Erythroblast (primary cell): ENCODE measurements at regions not wholly inside any gene's neighbourhood (a gene's known extent, or its start where the extent isn't known, plus 50 kb on each side); places are given as distances from the start of the nearest gene placed in this dataset.

Experiments used
- GATA1 ChIP-seq: IDR thresholded peaks from 2 replicates; pipeline ENCODE4 v1.6.1; 2011; ENCODE audit warnings: low read depth, mild to moderate bottlenecking, control low read depth, low read length, moderate library complexity
- POLR2A ChIP-seq: IDR thresholded peaks from 2 replicates; pipeline ENCODE4 v1.6.1; 2011; ENCODE audit warnings: mild to moderate bottlenecking, low read length

DNA sequence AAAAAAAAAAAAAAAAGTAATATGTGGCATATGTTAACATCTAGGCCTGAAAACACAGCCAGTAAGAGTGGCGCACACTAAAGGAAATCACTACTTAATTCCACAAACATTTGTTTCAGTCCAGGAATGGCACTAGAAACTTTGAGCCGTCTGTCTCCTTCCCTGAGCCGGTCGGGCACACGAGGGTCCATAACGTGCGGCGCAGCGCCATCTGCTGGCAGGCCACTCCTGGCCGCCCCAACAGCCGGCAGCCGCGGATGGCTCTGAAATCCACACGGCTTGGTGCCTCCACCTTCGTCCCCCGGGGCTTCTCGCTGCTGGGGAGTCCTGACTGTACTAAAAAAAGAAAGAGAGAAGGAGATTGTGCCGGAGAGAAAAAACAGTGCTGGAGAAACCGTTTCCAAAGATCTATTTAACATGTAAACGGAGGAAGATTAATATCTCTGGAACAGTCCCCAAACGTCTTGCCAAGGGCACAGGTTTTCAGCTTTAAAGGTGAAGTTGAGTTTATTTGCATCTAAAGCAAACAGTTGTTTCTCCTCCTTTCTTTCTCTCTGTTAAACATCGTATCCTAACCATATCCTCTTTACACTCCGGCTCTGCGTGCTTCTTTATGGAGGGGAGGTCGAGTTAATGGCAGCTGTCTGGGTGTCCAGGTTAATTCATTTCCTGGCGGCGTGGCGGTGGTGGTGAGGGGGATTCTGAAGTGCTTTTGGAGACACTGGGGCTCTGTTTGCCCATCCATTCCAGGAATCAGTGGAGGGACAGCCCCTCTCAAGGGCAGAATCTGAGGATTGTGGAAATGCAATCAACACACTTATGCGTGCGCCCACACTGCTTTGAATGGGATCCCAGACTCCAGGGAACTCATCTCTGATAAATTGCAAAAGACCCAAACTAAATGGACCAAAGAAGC lies 611.3 kb upstream of the SALL1 start:
- TF ChIP-seq POLR2A (no peak), GATA1 (no peak)
